Choroid plexus epithelial cell (primary cell): ENCODE measurements at regions not wholly inside any gene's neighbourhood (a gene's known extent, or its start where the extent isn't known, plus 50 kb on each side); places are given as distances from the start of the nearest gene placed in this dataset.

Source experiments
- DNase-seq: peaks from one replicate; pipeline ENCODE4 v3.0.0-alpha.2; 2010; ENCODE audit warnings: low read depth
- H3K4me3 ChIP-seq: 2 replicates; pipeline ENCODE4 v1.5.1; 2011; ENCODE audit warnings: low read depth, mild to moderate bottlenecking, control low read depth, low read length, moderate library complexity
- CTCF ChIP-seq: conservative IDR thresholded peaks from 2 replicates; pipeline ENCODE4 v1.5.1; 2011; ENCODE audit warnings: low read depth, mild to moderate bottlenecking, control low read depth, inconsistent platforms, low read length, moderate library complexity

GRCh38 chr13:105920370-105920769 is 615.1 kb downstream of the EFNB2 start:
- peak; percentile 83 for DNase-seq
- H3K4me3 ChIP-seq, result no peak overlapping the region
- TF ChIP-seq CTCF, result no peak

GRCh38 chr13:105918842-105919741 is 616.4 kb downstream of the EFNB2 start:
- peak overlapping the region; percentile 26 for H3K4me3 ChIP-seq
- TF ChIP-seq CTCF, result no peak
- DNase-seq, result peak; percentile 75

- DNase-seq, result no peak
- TF ChIP-seq CTCF, result no peak
- no peak overlapping the region for H3K4me3 ChIP-seq
Observed at GRCh38 chr13:105915146-105915850, 620.2 kb downstream of the EFNB2 start.

GRCh38 chr13:105914291-105915036 is 621.0 kb downstream of the EFNB2 start:
- no peak for TF ChIP-seq CTCF
- peak overlapping the region; percentile 13 for H3K4me3 ChIP-seq
- DNase-seq, result peak; percentile 92

GRCh38 chr13:105908586-105908985 is 626.9 kb downstream of the EFNB2 start:
- no peak for DNase-seq
- TF ChIP-seq CTCF, result no peak
- no peak overlapping the region for H3K4me3 ChIP-seq

- DNase-seq, result no peak
- no peak overlapping the region for H3K4me3 ChIP-seq
- TF ChIP-seq CTCF, result no peak
Observed at GRCh38 chr13:105907319-105908019, 628.0 kb downstream of the EFNB2 start.
